AG04449 (cell line): ENCODE measurements at regions not wholly inside any gene's neighbourhood (a gene's known extent, or its start where the extent isn't known, plus 50 kb on each side); places are given as distances from the start of the nearest gene placed in this dataset.

ENCODE experiments used
- CTCF ChIA-PET: fragments of 350-600 bp; formaldehyde crosslinking; extraction: SDS; loops from one replicate; lab custom pipeline; 2021; ENCODE audit warnings: antibody characterized with exemption; lab: Yijun Ruan, JAX
- POLR2A ChIA-PET: fragments of 400-600, 350-600 bp; formaldehyde crosslinking; extraction: SDS; loops from one replicate; lab custom pipeline; 2020; ENCODE audit warnings: antibody characterized with exemption, inconsistent platforms; lab: Yijun Ruan, JAX
- DNase-seq: peaks from one replicate; pipeline ENCODE4 v3.0.0-alpha.2; 2010; ENCODE audit warnings: low read depth, low spot score
- H3K4me3 ChIP-seq: 2 replicates; pipeline ENCODE4 v1.5.1; 2011; ENCODE audit warnings: low read depth, mild to moderate bottlenecking, control low read depth, low read length
- TF ChIP-seq, protein P1 (sequence below): IDR thresholded peaks from one replicate; pipeline ENCODE4 v1.5.1; 2011; ENCODE audit warnings: mild to moderate bottlenecking, moderate library complexity, low read length, control low read depth, inconsistent platforms; ENCODE audit not compliant: insufficient read depth; ENCODE audit errors: missing control alignments

DNA sequence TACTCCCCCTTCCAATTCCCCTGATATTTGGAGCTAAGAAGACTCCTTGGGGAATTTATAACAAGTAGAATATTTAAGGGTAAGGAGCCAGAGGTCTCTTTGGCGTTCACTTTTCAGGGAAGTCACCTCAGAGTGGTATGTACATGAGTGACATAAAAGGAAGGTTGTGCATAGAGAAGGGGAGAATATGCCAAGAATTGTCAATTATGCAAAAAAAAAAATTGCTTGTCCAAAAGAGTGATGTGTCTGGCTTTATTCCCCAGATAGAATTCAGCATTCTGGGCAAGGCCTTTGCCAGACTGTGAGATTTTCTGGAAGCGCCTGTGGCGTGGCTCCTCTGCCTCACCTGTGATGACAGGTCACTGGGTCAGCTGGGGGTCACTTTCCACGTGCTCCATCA, 170.2 kb downstream of the MIAT start:
- DNase-seq: no peak
- POLR2A ChIA-PET: no interaction called here
- TF ChIP-seq, protein P1, sequence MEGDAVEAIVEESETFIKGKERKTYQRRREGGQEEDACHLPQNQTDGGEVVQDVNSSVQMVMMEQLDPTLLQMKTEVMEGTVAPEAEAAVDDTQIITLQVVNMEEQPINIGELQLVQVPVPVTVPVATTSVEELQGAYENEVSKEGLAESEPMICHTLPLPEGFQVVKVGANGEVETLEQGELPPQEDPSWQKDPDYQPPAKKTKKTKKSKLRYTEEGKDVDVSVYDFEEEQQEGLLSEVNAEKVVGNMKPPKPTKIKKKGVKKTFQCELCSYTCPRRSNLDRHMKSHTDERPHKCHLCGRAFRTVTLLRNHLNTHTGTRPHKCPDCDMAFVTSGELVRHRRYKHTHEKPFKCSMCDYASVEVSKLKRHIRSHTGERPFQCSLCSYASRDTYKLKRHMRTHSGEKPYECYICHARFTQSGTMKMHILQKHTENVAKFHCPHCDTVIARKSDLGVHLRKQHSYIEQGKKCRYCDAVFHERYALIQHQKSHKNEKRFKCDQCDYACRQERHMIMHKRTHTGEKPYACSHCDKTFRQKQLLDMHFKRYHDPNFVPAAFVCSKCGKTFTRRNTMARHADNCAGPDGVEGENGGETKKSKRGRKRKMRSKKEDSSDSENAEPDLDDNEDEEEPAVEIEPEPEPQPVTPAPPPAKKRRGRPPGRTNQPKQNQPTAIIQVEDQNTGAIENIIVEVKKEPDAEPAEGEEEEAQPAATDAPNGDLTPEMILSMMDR: no peak
- CTCF ChIA-PET: interaction anchor here (1.2 to 2.9 kb wide), 3 partner anchors 9 to 1054 kb away, joined by 3 to 10 read pairs (median 4); no protein-coding TSS in a partner anchor
- no peak overlapping the region for H3K4me3 ChIP-seq

DNA sequence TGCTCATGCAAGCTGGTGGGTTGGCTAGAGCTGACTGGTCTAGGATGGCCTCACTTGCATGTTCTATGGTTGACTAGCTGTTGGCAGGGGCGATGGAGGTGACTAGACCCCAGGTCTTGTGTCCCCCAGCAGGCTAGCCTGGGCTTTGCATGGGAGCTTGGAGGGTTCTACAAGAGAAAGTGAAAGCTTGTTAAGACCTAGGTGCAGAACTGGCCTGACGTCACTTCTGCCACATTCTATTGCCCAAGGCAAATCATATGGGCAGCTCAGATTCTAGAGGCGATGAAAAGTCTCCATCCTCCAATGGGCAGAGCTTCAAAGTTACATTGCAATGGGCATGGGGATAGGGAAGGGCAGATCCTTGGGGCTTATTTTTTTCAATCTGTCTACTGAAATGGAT, 170.9 kb downstream of the MIAT start:
- no peak for DNase-seq
- TF ChIP-seq, protein P1: no peak
- ChIA-PET POLR2A (no interaction called here), CTCF (interaction anchor here (1.0 to 2.9 kb wide), 2 partner anchors 8 to 577 kb away, joined by 4 to 10 read pairs; no protein-coding TSS in a partner anchor)
- no peak overlapping the region for H3K4me3 ChIP-seq

DNA sequence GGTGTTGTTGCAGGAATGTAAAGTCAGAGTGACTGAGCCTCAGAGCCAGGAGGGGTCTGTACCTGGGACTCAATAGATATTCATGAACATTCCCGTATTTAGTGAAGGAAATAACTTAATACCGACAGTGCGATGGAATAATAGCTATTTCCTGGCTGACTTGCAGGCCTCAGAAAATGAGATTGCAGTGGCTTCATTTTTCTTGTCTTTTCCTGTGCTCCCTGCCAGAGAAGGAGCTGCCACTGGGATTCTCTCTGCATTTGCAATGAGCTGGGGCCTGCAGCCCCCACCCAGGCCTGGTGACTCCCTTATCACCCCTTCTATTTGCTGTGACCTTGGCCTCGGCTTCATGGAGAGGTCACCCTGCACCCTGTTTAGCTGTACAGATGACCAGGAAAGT, 173.4 kb downstream of the MIAT start:
- no peak overlapping the region for H3K4me3 ChIP-seq
- ChIA-PET POLR2A (no interaction called here), CTCF (no interaction called here)
- TF ChIP-seq, protein P1: no peak
- no peak for DNase-seq

DNA sequence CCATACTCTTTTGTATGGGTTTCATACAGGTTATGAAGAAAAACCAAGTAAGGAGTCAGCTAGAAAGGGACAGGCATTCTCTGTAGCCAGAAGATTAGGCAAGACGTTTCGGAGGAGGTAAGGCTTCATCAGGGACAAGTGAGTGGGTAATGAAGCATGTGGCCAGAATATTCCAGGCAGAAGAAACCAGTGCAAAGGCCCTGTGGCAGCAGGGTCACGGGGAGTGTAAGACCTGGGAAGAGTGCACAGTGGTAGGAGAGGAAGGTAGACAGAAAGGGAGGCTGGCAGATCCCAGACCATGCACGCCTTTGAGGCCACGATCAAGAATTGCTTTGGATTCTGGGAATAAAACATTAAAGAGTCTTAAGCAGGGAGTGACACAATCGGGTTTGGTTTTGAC, 177.6 kb downstream of the MIAT start:
- CTCF ChIA-PET: interaction anchor here (0.7 to 1.7 kb wide), 4 partner anchors 17 to 57 kb away, joined by 3 to 4 read pairs (median 4); no protein-coding TSS in a partner anchor
- POLR2A ChIA-PET: interaction anchor here (0.7 kb wide), 1 partner anchor 113 kb away, joined by 3 read pairs; no protein-coding TSS in a partner anchor
- no peak overlapping the region for H3K4me3 ChIP-seq
- TF ChIP-seq, protein P1: no peak
- no peak for DNase-seq

DNA sequence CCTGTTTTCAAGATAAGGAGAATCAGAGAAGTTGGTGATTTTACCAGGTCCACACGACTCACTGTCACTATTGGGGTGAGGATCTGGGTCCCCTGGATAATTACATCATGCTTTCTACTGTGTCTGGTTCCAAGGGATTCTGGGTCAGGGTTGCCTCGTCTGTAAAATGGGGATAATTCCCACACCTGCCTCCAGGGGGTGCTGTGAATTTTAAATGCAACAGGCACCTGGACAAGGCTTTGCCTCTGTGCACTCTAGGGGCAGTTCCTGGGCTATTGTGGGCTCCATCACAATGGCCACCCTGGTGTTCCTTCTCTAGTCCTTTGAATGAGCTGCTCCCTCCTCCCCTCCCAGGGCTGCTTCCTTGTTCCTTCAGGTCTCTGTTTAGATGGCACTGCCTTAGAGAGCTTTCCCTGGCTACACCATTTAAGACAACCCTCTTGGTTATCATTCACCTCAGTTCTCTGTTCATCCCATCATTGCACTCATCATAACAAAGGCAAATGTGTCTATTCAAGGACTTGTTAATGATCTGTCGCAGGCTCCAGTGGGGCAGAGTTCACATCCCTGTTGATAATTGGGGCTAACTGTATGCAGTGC, 178.6 kb downstream of the MIAT start:
- POLR2A ChIA-PET: no interaction called here
- TF ChIP-seq, protein P1: peak; percentile 28
- CTCF ChIA-PET: interaction anchor here (0.6 to 1.7 kb wide), 10 partner anchors 9 to 281 kb away, joined by 3 to 10 read pairs (median 3); no protein-coding TSS in a partner anchor

DNA sequence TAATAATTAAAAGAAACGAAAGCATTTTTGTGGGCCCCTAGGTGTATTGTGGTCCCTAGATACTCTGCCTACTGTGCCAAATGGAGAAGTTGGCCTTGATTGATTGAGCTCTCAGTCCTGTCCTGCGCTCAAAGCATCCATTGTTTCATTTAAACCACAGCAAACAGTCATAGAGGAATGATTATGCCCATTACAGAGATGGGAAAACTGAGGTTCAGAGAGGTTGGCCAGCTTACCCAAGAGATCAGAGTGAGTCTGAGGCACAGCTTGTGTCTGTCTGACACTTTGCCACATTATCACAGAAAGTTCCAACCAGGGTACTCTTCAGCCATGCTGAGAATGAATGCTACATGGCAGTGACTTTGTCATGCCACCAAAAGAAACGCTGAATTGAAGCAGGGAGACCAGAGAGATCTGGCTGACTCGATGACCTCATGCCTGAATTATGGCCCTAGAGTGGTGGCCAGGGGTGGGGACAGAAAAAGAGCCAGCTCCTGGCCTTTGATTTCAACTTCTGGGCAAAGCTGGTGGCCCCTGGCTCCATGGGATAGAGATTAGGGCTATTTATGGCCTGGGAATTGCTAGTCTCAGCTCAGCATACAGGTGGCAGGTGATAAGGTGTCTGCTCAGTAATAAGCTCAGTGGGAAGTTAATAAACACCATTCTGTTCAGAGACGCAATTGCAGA, 180.5 kb downstream of the MIAT start:
- POLR2A ChIA-PET: no interaction called here
- H3K4me3 ChIP-seq: no peak overlapping the region
- CTCF ChIA-PET: no interaction called here
- TF ChIP-seq, protein P1: no peak
- no peak for DNase-seq

More for the DNA sequence above, 178.6 kb downstream of the MIAT start:
- no peak for DNase-seq
- H3K4me3 ChIP-seq: no peak overlapping the region
